Activated CD4-positive, alpha-beta T cell treated with anti-CD3 and anti-CD28 coated beads, Interleukin-2, amount 10 ng/mL, durations not matched to agents 24 days and 14 days (primary cell): ENCODE measurements at regions not wholly inside any gene's neighbourhood (a gene's known extent, or its start where the extent isn't known, plus 50 kb on each side); places are given as distances from the start of the nearest gene placed in this dataset.

Source experiments
- DNase-seq: peaks from one replicate; pipeline ENCODE4 v3.0.0; 2022
- H3K27ac Mint-ChIP-seq: one replicate; pipeline ENCODE4 v1.8.0; 2022; ENCODE audit warnings: mild to moderate bottlenecking, mixed read lengths
- H3K27me3 Mint-ChIP-seq: one replicate; pipeline ENCODE4 v1.8.0; 2022; ENCODE audit warnings: mixed read lengths
- H3K36me3 Mint-ChIP-seq: one replicate; pipeline ENCODE4 v1.8.0; 2022; ENCODE audit warnings: low read depth, mild to moderate bottlenecking, mixed read lengths
- H3K4me1 Mint-ChIP-seq: one replicate; pipeline ENCODE4 v1.8.0; 2021; ENCODE audit warnings: mixed read lengths
- H3K4me3 Mint-ChIP-seq: one replicate; pipeline ENCODE4 v1.8.0; 2022; ENCODE audit warnings: mild to moderate bottlenecking, moderate library complexity, mixed read lengths
- H3K9me3 Mint-ChIP-seq: one replicate; pipeline ENCODE4 v1.8.0; 2021; ENCODE audit warnings: mixed read lengths
- intact Hi-C: fragments of 100-400 bp; cut with micrococcal nuclease; formaldehyde crosslinking; loops from one replicate; pipeline ENCODE4 v1.15.1; 2023

DNA sequence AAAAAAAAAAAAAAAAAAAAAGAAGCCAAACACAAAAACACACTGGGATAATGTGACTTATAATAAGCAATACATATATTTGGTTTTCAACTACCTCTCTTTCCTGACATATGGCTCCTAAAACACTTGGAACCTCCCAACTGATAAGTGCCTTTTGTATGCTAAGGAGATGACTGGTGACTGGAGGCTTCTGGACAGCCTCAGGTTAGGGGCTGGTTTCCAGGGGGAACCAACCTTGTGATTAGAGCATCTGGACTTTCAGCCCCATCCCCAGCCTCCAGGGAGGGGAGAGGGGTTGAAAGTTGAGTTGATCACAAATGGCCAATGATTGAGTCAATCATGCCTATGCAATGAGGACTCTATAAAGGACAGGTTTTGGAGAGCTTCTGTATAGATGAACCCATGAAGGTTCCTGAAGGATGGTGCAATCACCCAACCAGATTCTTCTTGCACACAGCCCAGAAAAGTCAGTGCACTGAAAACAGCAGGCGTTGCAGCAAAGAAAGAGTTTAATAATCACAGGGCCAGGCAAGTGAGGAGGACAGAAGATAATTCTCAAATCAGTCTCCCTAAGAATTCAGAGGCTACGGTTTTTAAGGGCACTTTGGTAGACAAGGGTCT, 276.7 kb downstream of the AUH start:
- Mint-ChIP-seq H3K4me1 (peaks cover 38% of the 10 kb centered on the region), H3K27me3 (no peaks in the 10 kb centered on the region), H3K36me3 (peaks cover 40% of the 10 kb centered on the region), H3K9me3 (peaks cover 18% of the 10 kb centered on the region), H3K27ac (peak overlapping the region; percentile 30), H3K4me3 (no peak overlapping the region)
- no peak for DNase-seq
- intact Hi-C loops: loop anchor here (5.0 kb wide), 1 partner anchor 122 kb away; no protein-coding TSS in a partner anchor

DNA sequence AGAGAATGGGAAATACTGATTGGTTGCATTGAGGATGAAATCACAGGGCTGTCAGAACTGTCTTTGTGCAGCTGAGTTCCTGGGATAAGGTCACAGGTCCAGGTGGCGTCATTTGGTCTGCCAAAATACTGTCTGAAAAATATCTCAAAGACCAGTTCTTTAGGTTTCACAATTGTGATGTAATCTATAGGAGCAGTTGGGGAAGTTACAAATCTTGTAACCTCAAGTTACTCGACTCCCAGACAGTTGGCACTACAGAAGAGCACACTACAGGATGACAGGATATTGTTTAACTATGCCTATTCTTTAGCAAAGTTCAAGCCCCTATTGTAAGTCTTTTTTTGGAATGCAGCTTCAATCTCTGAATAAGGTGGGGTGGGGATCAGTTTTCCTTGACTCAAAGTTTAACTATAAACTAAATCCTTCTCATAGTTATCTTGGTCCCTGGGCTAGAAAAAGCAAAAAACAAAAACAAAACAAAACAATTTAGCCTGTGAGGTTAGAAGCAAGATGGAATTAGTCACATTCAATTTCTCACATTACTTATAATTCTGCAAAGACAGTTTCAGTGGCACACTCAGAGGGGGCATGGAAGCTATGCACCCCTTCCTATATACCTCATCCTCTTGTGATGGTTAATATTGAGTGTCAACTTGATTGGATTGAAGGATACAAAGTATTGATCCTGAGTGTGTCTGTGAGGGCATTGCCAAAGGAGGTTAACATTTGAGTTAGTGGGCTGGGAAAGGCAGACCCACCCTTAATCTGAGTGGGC, 276.0 kb downstream of the AUH start:
- Mint-ChIP-seq H3K4me3 (no peak overlapping the region), H3K27me3 (no peaks in the 10 kb centered on the region), H3K4me1 (peaks cover 43% of the 10 kb centered on the region), H3K9me3 (peaks cover 15% of the 10 kb centered on the region), H3K36me3 (peaks cover 37% of the 10 kb centered on the region), H3K27ac (peak overlapping the region; percentile 45)
- intact Hi-C loops: loop anchor here (5.0 kb wide), 1 partner anchor 122 kb away; no protein-coding TSS in a partner anchor
- DNase-seq: no peak

DNA sequence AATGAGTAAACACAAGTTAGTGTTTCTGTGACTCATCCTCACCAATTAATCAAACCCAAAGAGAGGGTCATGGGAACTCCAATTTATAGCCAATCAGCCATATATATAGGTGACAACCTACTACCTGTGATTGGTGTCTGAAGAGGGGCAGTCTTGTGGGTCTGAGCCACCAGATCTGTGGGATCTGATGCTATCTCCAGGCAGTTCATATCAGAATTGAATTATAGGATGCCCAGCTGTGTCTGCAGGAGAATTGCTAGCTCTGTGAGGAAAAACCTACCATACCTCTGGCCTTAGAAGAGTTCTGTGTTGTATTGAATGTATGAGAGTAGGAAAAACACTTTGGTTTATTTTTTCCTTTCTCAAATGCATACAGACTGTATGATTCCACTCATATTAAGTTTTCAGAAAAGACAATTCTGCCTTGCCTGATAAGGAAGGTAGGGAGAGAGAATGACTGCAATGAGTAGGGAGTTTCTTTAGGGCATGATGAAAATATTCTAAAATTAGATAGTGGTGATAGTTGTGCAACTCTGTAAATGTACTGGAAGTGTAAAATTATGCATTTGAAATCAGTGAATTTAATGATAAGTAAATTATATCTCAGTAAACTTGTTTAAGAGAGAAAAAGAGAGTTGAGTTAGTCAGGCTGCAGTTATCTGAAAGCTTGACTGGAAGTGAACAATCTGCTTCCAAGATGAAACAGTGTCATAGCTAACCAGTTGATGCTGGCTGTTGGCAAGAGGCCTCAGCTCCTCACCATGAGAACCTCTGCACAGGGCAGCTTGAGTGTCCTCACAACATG, 274.9 kb downstream of the AUH start:
- intact Hi-C loops: loop anchor here (5.0 kb wide), 1 partner anchor 120 kb away; no protein-coding TSS in a partner anchor
- no peak overlapping the region for H3K27ac Mint-ChIP-seq
- peaks cover 15% of the 10 kb centered on the region for H3K9me3 Mint-ChIP-seq
- H3K4me1 Mint-ChIP-seq: peaks cover 46% of the 10 kb centered on the region
- H3K4me3 Mint-ChIP-seq: no peak overlapping the region
- no peak for DNase-seq
- peaks cover 33% of the 10 kb centered on the region for H3K36me3 Mint-ChIP-seq
- no peaks in the 10 kb centered on the region for H3K27me3 Mint-ChIP-seq

DNA sequence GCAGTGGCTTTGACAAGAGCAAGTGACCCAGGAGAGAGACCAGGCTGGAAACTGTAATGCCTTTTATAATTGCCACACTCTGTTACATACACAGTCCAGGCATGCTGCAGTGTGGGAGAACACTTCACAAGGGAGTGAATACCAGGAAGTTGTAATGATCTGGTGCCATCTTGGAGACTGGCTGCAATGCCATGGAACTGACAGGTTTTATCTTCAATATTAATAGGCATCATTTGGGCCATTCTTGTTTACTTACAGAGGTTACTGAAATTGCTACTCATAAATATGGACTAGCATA, 274.3 kb downstream of the AUH start:
- H3K36me3 Mint-ChIP-seq: peaks cover 34% of the 10 kb centered on the region
- intact Hi-C loops: loop anchor here (5.0 kb wide), 1 partner anchor 120 kb away; no protein-coding TSS in a partner anchor
- DNase-seq: no peak
- no peak overlapping the region for H3K4me3 Mint-ChIP-seq
- no peak overlapping the region for H3K27ac Mint-ChIP-seq
- H3K27me3 Mint-ChIP-seq: no peaks in the 10 kb centered on the region
- peaks cover 15% of the 10 kb centered on the region for H3K9me3 Mint-ChIP-seq
- peaks cover 46% of the 10 kb centered on the region for H3K4me1 Mint-ChIP-seq

DNA sequence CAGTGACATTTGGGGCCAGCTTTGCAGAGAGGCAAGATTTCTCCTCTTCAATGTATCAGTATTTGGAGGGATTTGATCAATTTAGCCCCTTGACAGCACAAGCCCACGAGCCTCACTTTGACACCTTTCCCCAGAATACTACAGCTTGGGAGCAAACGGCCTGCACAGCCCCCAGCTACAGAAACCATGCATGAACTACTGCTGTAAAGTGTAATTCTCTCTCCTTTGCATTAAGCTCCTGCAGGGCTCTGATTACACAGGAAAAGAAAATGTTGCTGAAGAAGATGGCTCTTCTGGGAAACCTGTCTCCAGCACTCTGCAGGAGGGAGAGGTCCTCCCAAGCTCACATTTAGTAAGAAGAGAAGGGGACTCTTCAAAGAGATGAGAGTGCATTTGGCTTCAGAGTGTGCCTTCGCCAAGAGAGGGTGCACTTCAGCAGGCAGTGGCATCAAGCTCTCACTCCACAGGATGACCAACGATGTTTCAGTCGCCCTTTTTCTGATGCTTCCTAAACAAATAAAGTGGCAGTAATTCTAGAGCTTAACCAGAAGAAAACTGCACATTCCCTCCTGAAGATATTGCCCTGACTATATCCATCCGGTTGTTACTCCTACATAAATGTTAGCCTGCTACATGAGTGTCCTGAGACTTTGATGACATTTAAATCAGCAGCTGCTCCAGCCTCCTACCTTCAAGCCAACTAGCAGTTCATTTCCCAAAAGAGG, 272.2 kb downstream of the AUH start:
- intact Hi-C loops: loop anchor here (5.0 kb wide), 1 partner anchor 118 kb away; no protein-coding TSS in a partner anchor
- Mint-ChIP-seq H3K9me3 (peaks cover 20% of the 10 kb centered on the region), H3K27ac (peak overlapping the region; percentile 54), H3K4me1 (peaks cover 57% of the 10 kb centered on the region), H3K4me3 (no peak overlapping the region), H3K36me3 (peaks cover 47% of the 10 kb centered on the region), H3K27me3 (no peaks in the 10 kb centered on the region)
- peak; percentile 76 for DNase-seq

DNA sequence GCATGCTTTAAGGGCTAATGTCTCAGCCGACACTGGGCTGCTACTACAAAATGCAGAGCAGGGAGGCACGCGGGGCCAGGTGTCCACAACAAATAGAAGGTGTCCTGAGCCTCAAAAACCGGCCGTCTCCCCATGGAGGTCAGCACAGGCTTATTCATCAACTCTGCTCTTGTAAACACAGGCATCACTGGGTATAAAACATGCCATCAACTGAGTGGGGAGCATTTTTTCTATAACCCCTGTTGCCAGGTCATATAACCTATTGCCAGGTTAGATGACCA, 271.6 kb downstream of the AUH start:
- Mint-ChIP-seq H3K27me3 (no peaks in the 10 kb centered on the region), H3K4me3 (no peak overlapping the region), H3K36me3 (peaks cover 49% of the 10 kb centered on the region), H3K27ac (peak overlapping the region; percentile 54), H3K4me1 (peaks cover 59% of the 10 kb centered on the region), H3K9me3 (peaks cover 23% of the 10 kb centered on the region)
- no peak for DNase-seq
- intact Hi-C loops: no loop called here

DNA sequence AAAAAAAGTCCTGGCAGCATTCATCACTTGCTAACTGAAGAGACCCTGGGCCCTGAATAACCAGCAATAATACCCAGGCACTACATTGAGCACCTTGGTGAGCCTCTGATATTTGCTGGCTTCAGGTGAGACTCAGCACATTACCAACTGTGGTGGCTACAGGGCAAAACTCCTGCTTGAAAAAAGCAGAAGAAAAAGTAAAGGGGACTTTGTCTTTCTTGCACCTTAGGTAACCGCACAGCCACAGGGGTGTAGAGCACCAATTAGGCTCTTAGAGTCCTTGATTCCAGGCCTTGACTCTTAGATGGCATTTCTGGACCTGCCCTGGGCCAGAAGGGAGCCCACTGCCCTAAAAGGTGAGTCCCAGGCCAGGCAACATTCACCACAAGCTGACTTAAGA, 269.5 kb downstream of the AUH start:
- Mint-ChIP-seq H3K9me3 (peaks cover 27% of the 10 kb centered on the region), H3K4me1 (peaks cover 48% of the 10 kb centered on the region), H3K36me3 (peaks cover 59% of the 10 kb centered on the region), H3K4me3 (no peak overlapping the region), H3K27ac (peak overlapping the region; percentile 55), H3K27me3 (no peaks in the 10 kb centered on the region)
- no peak for DNase-seq
- intact Hi-C loops: no loop called here

DNA sequence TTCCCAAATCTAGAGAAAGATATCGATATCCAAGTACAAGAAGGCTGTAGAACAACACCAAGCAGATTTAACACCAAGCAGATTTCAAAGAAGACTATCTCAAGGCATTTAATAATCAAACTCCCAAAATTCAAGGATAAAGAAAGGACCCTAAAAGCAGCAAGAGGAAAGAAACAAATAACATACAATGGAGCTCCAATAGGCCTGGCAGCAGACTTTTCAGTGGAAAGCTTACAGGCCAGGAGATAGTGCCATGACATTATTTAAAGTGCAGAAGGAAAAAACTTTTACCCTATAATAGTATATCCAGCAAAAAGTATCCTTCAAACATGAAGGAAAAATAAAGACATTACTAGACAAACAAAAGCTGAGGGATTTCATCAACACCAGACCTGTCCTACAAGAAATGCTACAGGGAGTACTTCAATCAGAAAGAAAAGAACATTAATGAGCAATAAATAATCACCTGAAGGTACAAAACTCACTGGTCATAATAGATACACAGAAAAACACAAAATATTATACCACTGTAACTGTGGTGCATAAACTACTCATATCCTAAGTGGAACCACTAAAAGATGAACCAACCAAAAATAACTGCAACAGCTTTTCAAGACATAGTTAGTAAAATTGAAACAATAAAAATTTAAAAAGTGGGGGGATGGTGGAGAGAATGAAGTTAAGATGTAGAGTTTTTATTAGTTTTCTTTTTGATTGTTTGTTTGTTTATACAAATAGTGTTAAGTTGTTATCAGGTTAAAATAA, 267.2 kb downstream of the AUH start:
- H3K27ac Mint-ChIP-seq: peak overlapping the region; percentile 83
- peaks cover 45% of the 10 kb centered on the region for H3K36me3 Mint-ChIP-seq
- intact Hi-C loops: no loop called here
- H3K4me3 Mint-ChIP-seq: no peak overlapping the region
- H3K27me3 Mint-ChIP-seq: no peaks in the 10 kb centered on the region
- peaks cover 49% of the 10 kb centered on the region for H3K4me1 Mint-ChIP-seq
- H3K9me3 Mint-ChIP-seq: peaks cover 21% of the 10 kb centered on the region
- no peak for DNase-seq

DNA sequence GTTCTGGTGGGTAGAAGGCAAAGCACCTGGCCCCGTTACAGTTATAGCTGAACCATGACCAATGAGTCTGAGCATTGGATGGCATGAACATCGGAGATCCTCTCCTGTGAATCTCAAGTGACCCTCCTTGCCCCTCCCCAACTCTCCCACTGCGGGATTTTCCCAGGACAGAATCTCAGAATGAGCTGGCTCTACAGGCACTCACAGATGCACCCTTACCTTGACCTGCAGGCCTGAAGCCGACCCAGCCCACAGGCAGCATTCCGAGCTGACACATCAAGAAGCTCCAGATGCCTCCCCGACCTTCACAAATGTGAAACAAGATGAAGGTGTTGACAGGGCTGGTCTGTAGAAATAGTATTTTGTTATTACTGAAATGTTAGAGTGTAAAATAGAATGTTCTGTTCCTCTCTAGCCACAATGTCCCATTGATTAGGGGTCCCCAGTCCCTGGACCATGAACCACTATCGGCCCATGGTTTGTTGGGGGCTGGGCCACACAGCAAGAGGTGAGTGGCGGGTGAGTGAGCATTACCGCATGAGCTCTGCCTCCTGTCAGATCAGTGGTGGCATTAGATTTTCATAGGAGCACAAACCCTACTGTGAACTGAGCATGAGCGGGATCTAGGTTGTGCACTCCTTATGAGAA, 263.4 kb downstream of the AUH start:
- H3K9me3 Mint-ChIP-seq: peaks cover 25% of the 10 kb centered on the region
- no peaks in the 10 kb centered on the region for H3K27me3 Mint-ChIP-seq
- peaks cover 68% of the 10 kb centered on the region for H3K4me1 Mint-ChIP-seq
- intact Hi-C loops: no loop called here
- peaks cover 49% of the 10 kb centered on the region for H3K36me3 Mint-ChIP-seq
- no peak overlapping the region for H3K4me3 Mint-ChIP-seq
- DNase-seq: no peak
- H3K27ac Mint-ChIP-seq: peak overlapping the region; percentile 30

DNA sequence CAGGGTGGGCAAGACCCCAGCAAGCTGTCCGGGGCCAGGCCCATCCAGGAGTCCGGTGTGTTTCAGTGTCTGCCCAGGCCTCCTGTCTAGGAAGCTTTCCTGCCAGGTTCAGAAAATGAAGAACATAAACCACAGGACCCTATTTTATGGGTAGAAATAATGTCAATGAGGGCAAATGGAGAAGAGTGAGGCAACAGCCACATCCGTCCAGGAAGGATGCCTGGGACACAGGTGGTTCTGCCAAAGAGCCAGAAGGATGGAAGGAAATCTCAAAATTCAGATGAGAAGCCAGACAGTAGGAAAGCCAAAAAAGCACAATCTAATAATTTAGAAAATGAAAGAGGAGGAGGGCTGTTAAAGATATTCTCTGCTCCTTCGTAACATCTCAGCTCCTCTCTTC, 262.3 kb downstream of the AUH start:
- no peaks in the 10 kb centered on the region for H3K27me3 Mint-ChIP-seq
- peaks cover 27% of the 10 kb centered on the region for H3K9me3 Mint-ChIP-seq
- peaks cover 46% of the 10 kb centered on the region for H3K36me3 Mint-ChIP-seq
- intact Hi-C loops: no loop called here
- no peak for DNase-seq
- peaks cover 69% of the 10 kb centered on the region for H3K4me1 Mint-ChIP-seq
- peak overlapping the region; percentile 70 for H3K4me3 Mint-ChIP-seq
- H3K27ac Mint-ChIP-seq: peak overlapping the region; percentile 89

DNA sequence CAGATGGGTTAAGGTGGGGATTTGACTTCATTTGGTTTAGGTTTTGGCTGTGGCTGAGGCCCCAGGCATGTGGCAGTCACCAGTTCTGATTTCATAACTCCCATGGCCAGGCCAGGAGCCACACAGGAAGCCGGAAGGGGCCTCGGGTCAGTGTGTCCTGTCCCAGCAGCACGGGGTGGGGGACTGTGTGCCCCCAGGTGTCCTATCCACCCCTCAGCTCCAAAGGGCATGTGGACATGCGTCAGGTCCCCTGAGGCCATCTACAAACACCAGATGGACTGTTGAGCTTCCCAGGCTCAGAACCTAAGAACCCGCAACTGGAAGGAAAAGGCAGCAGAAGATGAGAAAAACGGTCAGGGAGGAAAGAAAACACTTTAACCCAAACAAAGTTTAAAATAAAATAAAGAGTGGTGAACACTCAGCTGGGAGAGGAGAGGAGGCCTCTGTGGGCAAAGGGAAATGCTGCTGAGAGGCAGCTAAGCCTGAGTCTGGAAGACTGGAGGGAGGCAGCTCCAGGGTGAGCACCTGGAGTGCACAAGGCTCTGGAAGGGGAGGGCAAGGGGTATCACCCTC, 260.8 kb downstream of the AUH start:
- Mint-ChIP-seq H3K27ac (peak overlapping the region; percentile 89), H3K36me3 (peaks cover 44% of the 10 kb centered on the region), H3K4me1 (peaks cover 66% of the 10 kb centered on the region), H3K9me3 (peaks cover 20% of the 10 kb centered on the region), H3K4me3 (peak overlapping the region; percentile 70), H3K27me3 (no peaks in the 10 kb centered on the region)
- intact Hi-C loops: loop anchor here (1.0 to 2.0 kb wide), 7 partner anchors 30 to 322 kb away; partner anchors contain the start of gene NFIL3
- no peak for DNase-seq

DNA sequence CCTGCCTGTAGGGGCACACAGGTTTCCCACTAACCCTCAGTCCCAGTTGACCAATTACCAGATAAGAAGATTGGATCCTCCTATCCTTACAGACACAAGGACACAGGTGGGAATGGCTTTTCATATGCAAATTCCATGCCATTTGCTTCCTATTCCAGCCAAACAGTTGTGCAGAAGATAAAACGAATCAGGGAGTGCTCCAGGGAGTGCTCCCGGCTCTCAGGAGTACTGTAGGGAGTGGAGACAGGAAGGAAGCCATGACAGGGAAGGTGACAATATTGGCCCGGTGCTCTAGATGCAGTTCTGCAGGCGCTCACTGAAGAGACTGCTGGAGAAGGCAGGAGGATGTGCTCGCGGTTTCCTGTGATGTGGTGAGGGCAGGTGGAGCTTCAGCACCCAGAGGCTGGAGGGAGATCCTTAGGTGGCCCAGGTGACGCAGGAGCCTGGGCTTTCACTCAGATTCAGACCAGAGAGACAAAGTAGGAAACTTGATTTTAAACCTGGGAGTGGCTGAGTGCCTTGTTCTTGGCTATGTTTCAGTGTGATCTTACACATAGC, 260.0 kb downstream of the AUH start:
- intact Hi-C loops: loop anchor here (1.0 to 2.0 kb wide), 3 partner anchors 30 to 322 kb away; partner anchors contain the start of gene NFIL3
- peak overlapping the region; percentile 70 for H3K4me3 Mint-ChIP-seq
- peaks cover 42% of the 10 kb centered on the region for H3K36me3 Mint-ChIP-seq
- no peaks in the 10 kb centered on the region for H3K27me3 Mint-ChIP-seq
- peaks cover 67% of the 10 kb centered on the region for H3K4me1 Mint-ChIP-seq
- peak; percentile 97 for DNase-seq
- peaks cover 20% of the 10 kb centered on the region for H3K9me3 Mint-ChIP-seq
- peak overlapping the region; percentile 89 for H3K27ac Mint-ChIP-seq
